ENCODE measurements at regions not wholly inside any gene's neighbourhood (a gene's known extent, or its start where the extent isn't known, plus 50 kb on each side); places are given as distances from the start of the nearest gene placed in this dataset.

DNA sequence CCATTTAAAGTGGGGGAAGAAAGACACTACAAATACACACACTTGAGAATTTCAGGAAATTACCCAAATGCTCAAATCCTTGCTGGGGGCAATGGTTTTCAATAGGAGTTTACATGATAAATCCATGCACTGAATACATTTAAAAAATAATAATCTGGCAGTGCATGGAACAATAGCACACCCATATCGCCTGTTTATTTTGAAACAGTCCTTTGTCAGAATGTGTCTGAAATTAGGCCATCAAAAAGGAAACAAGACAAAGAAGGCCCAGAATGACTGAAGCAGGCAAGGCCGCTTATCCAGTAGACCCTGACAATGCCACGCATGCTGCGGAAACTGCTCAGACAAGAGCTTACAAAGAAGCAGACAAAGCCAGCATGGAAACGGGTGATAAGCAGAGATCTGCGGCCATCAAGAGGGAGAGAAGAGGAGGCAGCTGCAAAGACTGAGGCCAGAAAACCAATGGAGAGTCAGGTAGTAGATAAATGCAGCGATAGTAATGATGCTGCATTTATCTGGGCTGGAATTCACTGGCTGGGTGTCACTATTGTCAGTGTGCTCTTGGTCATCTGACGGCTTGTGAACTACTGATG lies 211.9 kb upstream of the CNR1 start:
- no peak for DNase-seq

DNA sequence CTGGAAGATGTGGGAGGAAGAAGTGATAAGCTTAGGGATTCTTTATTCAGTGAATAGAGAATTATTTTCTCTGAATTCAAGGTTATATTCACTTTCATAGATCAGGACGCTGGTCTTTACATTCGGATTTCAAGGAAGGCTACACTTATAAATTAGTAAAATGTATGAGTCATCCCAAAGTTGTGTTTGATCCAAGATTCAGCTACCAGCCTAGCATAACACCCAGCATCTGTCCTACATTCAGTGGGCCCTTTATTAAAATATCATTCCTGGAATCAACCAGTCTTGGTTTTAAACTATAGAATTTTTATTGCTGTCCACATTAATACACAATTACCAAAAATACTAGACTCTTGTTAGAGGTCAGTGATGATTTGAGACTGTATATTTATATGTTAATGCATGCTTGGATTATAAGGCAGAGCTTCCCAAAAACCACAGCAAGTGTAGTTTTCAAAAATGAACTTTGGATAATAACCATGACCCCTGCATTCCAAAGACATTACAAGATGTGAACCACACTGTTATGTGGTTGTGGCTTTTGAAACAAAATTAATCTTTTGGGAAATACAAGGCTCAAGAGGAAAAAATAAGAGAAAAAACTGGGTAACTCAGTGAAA lies 210.7 kb upstream of the CNR1 start:
- no peak for DNase-seq

DNA sequence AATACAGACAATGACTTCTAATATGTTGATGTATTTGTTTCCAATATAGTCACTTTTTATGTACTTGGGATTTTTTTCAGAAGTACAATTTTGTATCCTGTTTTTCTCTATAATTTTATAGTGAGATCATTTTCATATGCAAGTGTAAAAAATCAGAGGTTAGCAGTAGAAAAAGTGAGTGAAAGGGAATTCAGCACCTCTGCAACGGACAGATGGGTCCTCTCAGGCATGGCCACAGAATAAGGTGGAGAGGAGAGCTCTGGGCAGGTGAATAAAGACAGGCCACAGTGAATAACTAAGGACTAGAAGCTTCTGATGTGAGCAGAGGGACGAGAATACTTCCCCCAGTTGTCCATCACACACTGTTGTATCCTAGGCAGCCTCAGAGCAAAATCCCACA lies 210.1 kb upstream of the CNR1 start:
- DNase-seq: no peak

DNA sequence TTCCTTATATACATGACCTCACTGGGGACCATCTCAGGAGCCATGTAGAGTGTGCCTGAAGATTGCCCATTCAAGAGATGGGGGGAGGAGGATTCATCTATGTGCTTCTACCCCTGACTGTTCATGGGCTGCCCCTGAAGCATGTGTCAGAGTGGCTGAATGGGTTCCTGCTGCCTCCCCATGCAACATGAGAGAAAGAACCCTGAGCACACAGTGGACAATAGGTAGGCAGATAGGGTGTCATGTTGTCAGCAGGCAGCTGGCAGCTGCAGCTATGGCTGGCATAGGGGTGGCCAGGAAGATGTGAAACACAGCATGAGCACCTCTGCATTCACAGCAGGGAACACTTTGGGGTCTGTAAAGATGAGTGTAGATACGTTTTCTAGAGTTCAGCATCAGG lies 208.4 kb upstream of the CNR1 start:
- DNase-seq: no peak

DNA sequence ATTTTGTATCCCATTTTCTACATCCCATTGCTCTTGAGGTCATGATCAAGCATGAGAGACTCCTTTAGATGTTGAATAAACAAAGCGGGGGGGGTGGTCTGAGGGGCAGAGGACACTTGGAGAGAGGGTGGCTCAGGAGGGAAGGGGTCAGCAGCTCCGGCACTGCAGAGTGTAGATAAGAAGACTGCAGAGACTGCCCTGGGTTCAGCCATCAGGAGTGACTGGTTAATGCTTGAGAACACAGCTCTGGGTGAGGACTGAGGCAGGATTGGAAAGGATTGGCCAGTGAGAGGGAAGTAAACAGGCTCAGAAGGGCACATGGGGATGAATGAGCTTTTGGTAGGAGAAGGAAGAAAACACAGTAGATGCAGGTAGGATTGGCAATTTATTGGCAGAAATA lies 205.3 kb upstream of the CNR1 start:
- DNase-seq: no peak

DNA sequence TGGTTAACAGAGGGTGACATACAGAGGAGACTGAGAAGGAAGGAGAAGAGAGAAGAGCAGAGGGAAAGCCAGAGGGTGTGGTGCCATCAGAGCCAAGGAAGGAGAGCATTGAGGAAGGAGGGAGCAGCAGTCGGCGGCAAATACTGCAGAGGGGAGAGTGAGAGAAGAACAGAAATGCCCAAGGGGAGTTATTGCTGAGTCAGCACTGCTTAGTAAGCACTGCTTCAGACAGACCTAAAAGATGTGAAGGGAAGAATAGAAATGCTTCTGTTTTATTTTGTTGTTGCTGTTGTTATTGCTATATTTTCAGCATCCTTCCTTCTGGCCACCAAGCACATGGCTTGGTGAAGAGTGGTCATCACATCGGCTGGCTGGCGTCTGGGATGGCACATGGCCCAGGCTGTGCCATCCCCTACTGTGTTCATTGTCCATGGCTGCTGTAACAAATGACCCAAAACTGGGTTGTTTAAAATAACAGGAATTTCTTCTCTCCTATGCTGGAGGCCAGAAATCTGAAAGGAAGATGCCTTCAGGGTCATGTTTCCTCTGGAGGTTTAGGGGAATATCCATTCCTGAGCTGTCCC lies 204.1 kb upstream of the CNR1 start:
- DNase-seq: no peak

DNA sequence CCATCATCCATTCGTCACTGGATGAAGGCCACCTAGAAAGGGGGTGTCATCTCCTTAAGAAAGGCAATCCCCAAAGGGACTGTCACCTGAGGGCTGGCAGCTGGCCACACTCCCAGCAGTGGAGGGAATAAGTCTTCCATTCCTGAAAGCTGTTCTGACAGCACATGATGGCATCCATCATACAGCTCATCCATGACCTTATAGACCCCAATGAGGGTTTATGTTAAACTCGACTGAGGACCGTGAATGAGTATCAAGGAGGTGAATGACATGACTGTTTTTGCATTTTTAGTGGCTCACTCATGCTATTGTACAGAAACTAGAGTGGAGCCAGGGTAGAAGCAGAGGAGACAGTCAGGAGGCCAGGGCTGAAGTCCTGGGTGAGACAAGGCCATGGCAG lies 203.1 kb upstream of the CNR1 start:
- no peak for DNase-seq

DNA sequence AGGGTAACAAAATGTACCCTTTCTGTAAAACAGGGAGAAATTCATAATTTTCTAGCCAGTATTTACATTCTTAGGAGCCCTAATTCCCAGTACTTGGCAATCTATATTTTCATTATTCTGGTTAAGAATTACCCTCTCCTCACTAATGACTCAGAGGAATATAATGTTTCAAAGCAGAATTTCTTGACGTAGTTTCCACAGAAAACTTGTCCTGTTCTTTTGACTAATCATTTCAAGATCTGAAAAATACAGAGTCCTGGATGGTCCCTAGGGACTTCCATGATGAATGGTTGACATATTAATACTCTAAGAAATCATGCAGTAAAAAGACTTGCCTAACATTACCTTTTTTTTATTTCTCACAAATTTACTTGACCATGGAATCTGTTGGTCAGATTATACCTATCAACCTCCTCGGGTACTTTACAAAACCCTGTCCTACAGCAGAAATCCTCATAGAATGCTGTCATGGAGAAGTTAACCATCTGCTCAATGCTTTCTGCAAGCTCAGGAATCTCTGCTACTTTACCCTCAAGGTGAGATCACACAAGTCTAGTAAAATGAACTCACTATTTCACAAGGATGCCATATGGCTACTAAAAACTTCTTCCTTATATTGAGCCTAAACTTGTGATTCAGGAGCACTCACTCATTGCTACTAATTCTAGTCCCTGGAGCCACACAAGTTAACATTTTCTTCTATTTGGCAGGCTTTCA lies 202.1 kb upstream of the CNR1 start:
- DNase-seq: no peak

DNA sequence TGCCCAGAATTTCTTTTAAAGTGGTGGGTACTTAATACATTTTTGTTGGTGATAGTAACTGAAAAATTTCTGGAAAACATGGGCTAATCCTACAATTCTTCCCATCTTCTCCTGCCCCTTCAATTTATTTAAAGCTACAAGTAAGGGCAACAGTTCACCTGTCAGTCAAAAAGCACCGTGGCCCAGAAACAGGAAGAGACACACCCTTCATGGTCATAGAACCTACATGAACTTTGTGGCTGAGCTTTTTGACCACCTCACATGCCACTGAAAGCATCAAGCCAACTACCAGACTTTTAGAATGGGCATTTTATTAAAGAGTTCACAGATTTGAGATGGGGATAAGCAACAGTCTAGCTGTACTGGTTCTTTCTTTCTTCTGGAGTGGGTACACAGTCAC lies 201.1 kb upstream of the CNR1 start:
- no peak for DNase-seq

DNA sequence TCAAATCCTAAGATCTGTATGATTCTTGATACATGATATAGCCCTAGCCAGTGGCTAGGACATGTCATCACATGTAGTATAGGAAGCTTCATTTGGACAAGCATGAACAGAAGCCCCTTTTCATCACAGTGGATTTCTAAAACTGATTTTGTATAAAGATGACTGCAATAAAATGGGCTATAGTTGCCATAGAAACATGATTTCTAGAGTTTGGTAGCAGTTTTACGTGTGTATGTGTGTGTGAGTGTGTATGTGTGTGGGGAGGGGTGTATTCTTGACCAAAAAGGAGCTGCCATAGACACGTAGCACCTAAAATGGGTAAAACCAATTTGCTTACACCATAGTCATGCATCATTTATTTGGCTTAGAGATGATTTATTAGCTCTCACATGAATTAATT lies 200.5 kb upstream of the CNR1 start:
- no peak for DNase-seq

DNA sequence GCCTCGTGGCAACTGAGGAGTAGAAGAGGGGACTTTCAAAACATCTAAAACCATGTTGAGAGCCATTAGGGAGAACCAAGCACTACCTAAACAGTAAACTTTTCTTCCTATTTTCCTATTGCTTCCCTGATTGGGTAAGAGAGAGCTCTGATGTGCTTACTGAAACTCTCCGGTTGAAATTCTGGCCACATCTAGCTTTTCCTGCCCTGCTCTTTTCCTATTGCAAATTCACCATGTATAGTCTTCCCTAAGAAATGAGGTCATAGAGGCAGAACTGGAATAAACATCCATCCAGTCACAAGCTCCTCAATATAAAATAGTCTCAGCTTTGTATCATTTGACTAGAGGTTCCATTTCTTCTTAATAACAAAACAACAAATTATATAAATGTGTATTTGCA lies 199.5 kb upstream of the CNR1 start:
- DNase-seq: no peak

DNA sequence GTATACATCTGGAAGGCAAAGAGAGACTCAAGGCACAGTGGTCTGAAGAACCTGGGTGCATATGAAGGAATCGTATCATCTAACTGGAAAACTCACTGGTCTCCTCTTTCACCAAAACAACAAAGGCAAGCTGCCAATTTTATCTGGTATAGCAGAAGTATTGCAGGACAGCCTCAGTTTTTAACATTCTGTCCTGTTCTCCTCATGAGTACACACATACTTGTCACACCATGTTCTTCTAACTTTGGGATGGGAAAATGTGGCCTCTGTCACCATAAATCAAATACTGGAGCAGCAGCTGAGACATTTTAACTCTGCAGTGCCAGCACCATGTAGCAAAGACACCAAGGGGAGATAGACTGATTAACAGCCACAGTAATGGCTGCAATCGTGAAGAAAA lies 199.1 kb upstream of the CNR1 start:
- DNase-seq: no peak

DNA sequence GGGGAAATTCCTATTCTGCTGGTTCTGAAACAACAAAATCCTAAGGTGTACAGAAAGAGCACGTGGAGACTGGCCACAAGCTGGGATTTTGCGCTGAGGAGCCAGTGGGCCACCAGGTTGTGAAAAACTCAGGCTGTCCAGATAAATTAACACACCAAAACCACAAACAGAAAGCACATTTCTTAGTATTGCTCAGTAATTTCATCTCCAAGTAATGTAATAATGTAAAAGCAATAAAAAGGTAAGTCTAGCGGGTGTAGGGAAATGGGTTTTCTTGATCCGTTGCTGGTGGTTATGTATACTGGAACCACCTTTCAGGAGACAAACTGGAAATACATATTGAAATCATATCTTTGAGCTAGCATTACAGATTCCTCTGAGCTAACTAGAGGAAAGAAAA lies 195.6 kb upstream of the CNR1 start:
- DNase-seq: no peak

DNA sequence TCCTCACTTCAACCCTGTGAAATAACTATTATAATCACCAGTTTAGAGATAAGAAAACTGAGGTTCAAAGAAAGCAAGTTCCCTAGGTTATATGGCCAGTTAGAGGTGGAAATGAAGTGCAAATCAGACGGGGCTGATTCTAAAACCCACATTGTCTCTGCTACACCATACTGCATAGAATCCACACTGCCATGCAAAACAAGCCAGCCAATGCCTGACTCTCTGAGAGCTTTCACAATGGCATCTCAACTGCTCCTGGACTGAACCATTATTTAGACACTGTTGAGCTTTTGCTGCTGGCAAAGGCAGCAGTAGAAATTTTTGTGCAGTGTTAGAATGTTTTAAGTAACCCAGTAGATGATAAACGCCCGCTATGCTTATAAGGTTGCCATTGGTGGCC lies 195.2 kb upstream of the CNR1 start:
- no peak for DNase-seq

DNA sequence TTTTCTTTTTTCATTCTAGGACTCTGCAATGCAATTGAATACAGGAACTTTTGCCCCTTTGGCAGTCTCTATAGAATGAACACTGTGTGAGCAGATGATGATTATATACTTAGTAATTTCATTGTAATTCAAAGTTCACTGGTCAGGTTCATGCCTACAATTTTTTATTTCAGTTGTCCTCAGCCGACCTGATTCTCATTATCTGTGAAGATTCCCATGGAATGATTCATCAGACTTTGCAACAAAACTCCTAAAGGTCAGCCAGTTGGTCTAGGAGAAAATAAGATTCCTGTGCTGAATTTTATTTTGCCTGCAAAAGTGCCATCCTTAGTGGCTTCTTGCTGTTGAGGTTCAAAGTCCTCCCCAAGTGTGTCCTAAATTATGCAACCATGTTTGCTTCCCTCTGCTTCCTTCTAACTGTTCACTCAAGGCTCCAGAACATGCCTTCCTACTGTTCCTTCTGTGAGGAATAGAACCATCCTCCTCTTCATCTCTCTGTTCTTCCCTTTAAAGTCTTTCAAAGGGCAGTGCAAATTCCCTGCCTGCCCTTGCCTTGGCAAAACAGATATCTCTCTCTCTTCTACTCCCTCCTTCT lies 194.2 kb upstream of the CNR1 start:
- DNase-seq: no peak

DNA sequence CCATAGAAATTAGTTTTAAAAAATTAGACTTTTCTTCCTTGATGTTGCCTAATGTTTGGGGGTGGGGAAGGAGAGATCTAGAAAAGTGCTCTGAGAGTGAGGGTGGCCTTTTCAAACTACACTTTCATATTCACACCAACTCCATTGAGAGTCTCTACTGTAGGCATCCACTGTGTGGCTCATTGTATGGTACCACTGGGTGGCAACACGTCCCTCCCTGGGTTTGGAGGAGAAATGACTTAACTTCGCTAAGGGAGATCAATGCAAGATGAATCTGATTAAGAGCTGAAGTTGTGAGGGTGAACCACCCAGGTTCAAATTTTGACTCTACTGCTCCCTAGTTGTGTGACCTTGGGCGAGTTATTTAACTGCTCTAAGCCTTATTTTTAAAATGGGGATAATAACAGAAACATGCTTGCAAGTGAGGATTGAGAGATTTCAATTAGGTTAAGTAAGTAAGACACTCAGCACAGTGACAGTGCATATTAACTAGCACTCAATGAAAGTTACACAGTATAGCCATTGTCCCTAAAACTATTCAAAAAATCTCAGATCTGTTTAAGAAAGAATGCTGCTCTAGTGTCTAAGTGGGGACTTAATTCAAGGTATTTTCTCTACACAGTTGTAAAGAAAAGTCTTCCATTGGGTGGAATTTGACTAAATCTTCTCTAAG lies 193.5 kb upstream of the CNR1 start:
- no peak for DNase-seq

DNA sequence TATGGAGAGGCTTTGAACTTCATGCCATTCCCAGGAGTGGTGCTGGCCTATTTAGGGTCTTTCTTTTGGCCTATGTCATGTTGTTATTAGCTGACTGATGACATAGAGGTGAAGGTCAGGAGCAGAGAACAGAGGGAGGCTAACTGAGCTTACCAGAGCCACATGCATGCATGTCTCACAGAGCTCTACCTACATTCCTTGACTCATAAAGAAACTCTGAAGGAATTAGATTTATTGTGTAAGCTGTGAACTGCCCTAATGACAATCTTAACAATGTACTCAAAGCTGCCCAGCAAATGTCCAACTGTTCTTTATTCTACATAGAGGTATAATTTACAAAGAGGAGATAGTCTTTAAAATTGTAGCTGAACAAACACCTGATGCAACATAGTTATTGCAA lies 192.7 kb upstream of the CNR1 start:
- no peak for DNase-seq

DNA sequence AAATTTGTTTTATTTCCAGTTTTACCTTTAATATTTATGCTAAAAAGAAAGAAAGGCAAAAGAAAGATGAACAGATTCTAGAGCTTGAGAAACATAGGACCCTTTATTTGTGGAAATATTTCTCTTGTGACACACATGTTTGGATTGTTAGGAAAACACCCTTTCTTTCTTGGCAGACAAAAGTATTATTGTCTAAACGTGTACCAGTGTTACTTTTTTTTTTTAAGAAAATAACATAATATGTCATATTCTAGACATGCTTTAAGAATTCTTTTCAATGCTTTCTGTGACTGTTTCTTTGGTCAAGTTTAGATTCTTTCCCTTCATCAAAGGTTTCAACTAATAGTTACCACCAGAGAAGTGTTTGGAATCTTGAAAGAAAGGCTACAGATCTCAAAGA lies 183.4 kb upstream of the CNR1 start:
- DNase-seq: no peak

DNA sequence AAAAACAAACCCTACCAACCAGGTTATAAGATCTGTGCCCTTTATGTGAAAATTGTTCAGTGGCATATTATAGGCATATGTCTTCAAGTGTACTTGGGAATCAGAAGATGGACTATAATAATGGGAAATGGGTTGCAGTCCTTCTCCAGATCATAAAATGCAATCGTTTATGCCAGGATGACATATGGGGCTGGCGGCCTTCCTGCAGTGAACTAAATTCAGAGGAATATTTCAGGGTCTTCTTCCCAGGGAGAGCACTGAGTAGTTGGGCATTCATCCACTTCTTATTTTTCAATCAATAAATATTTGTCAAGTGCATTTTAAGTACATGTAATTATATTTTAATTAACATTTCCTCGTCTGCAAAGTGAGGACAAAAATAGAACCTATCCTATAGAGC lies 176.2 kb upstream of the CNR1 start:
- no peak for DNase-seq

DNA sequence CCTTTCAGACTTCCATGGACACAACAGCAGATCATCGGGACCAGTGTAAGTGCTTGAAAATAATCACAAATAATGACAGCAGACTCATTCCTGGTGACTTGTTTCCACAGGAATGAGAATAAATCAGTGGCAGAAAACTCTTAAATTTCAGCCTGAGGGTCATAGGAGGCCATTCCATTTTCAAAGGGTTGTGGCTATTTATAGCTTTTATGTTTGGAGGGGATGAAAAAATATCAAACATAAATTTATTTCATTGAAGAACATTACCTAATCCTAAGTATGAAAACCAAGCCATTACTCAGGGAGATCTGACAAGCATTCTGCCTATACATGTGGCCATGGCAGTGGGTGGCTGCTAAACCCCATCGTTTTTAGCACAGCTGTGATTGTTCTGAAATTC lies 173.6 kb upstream of the CNR1 start:
- no peak for DNase-seq

DNA sequence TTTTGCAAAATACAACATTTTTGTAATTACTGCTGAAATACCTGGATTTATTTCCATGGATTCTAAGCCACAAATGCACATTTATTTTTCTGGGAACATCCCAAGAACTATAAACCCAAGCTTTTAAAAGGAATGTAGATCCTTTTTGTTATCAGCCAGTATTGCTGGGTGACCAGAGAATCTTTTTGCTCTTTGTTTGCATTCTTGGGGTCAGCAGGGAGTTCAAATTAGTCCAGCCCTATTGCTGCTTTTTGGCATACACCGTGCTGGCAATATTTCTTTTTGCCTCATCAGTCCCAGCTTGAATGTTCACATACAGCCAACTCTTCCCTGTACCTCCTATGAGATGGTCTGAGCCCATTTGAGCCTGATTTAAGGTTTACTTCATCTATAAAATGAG lies 155.2 kb upstream of the CNR1 start:
- no peak for DNase-seq

DNA sequence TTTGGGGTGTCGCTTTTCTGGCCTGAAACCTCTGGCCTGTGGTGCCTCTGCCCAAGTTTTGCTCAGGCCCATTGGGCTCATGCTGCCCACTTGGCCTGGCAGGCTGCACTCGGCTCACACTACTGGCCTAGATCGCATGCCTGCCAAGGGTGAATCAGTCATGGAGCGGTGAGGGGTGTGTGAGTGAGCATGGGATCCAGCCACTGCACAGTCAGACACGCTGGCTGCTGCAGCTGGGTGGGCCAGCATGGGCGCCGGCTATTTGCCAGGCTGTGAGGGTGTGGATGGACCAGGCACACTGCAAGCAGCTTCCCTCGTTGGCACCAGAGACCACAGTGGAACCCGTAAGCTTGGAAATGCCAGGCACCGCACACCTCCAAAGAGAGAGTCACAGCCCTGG lies 145.4 kb upstream of the CNR1 start:
- DNase-seq: no peak

DNA sequence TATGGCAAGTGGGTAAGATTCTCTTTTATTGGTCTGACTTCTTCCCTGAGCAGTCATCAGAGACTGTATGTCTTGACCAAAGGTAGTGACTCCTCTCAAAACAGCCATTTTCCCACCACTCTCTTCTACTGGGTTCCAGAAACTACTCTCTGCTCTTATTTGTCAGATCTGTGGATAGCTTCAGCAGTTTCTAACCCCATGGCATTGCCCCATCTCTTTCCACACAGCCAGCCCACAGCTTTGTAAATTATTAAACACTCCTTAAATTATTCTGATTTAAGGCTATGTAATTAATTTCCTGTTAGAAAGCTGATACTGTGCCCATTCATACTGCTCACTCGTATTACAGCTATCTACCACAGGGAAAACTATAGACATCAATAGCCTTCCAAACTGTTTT lies 138.4 kb upstream of the CNR1 start:
- DNase-seq: no peak

Data from NCI-H1930 (cell line).